8988T (cell line): ENCODE measurements at regions not wholly inside any gene's neighbourhood (a gene's known extent, or its start where the extent isn't known, plus 50 kb on each side); places are given as distances from the start of the nearest gene placed in this dataset.

Source experiments
- DNase-seq: peaks from one replicate; pipeline ENCODE4 v3.0.0; 2011

- DNase-seq: no peak
Measured at GRCh38 chr18:7358989-7359726, 128.3 kb downstream of the LRRC30 start.

GRCh38 chr18:7360606-7361170 lies 129.8 kb downstream of the LRRC30 start:
- DNase-seq: no peak

- no peak for DNase-seq
Measured at GRCh38 chr18:7363338-7363737, 132.4 kb downstream of the LRRC30 start.

- DNase-seq: no peak
Measured at GRCh38 chr18:7366597-7366996, 135.7 kb downstream of the LRRC30 start.

GRCh38 chr18:7367336-7367735 lies 136.4 kb downstream of the LRRC30 start:
- DNase-seq: no peak

- no peak for DNase-seq
Measured at GRCh38 chr18:7369006-7369405, 138.1 kb downstream of the LRRC30 start.

- no peak for DNase-seq
Measured at GRCh38 chr18:7370375-7370774, 139.5 kb downstream of the LRRC30 start.

GRCh38 chr18:7370802-7371201 lies 139.9 kb downstream of the LRRC30 start:
- no peak for DNase-seq

GRCh38 chr18:7373441-7373840 lies 142.6 kb downstream of the LRRC30 start:
- DNase-seq: no peak

- DNase-seq: no peak
Measured at GRCh38 chr18:7381307-7381706, 150.4 kb downstream of the LRRC30 start.

GRCh38 chr18:7382328-7383001 lies 151.6 kb downstream of the LRRC30 start:
- no peak for DNase-seq

GRCh38 chr18:7383002-7383980 lies 152.4 kb downstream of the LRRC30 start:
- DNase-seq: no peak

- DNase-seq: no peak
Measured at GRCh38 chr18:7388741-7389140, 157.9 kb downstream of the LRRC30 start.

GRCh38 chr18:7390731-7391492 lies 160.0 kb downstream of the LRRC30 start:
- no peak for DNase-seq

- DNase-seq: no peak
Measured at GRCh38 chr18:7393080-7393479, 162.2 kb downstream of the LRRC30 start.

GRCh38 chr18:7394050-7394659 lies 163.3 kb downstream of the LRRC30 start:
- no peak for DNase-seq

GRCh38 chr18:7395566-7395965 lies 164.7 kb downstream of the LRRC30 start:
- DNase-seq: no peak

GRCh38 chr18:7413906-7414305 lies 153.2 kb upstream of the PTPRM start:
- DNase-seq: no peak

GRCh38 chr18:7414459-7414858 lies 152.7 kb upstream of the PTPRM start:
- DNase-seq: no peak

- no peak for DNase-seq
Measured at GRCh38 chr18:7415081-7415894, 151.8 kb upstream of the PTPRM start.

- DNase-seq: peak; percentile 27
Measured at GRCh38 chr18:7417727-7418126, 149.4 kb upstream of the PTPRM start.
